ENCODE measurements at regions not wholly inside any gene's neighbourhood (a gene's known extent, or its start where the extent isn't known, plus 50 kb on each side); places are given as distances from the start of the nearest gene placed in this dataset.

DNA sequence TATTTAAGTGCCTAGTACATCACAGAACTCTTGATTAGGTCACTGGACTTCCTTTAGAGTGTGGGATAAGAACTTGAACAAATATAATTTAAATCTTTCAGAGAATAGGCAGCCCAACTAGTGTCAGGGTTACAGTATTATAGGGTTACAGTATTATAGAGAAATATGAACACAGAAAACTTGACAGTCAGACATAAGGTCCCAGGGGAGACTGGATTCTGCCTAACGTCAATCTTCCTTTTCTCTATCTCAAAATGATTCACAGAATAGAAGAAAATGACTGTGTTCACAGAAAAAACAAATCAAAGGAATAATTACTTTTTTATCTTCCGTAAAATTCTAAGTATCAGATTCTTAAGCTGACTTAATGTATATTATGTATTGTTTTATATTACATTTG is 623.8 kb downstream of the HTR1B start:
- Histone ChIP-seq H3K27me3 (ENCODE audit: insufficient read depth, poor library complexity, severe bottlenecking) (no peaks in the 10 kb centered on the region), H3K36me3 (ENCODE audit: low read depth) (no peaks in the 10 kb centered on the region), H3K4me1 (ENCODE audit: insufficient read depth, poor library complexity, severe bottlenecking) (no peaks in the 10 kb centered on the region), H3K9me3 (ENCODE audit: severe bottlenecking) (no peaks in the 10 kb centered on the region), H3K4me3 (ENCODE audit: severe bottlenecking) (no peak overlapping the region), H3K27ac (ENCODE audit: poor library complexity, severe bottlenecking) (no peak overlapping the region)
- ATAC-seq (ENCODE audit: low read depth) = no peak
- DNase-seq (ENCODE audit: low spot score) = no peak
- no peak for TF ChIP-seq CTCF (IDR thresholded peaks at IDR 0.05; ENCODE audit: poor library complexity, severe bottlenecking)

DNA sequence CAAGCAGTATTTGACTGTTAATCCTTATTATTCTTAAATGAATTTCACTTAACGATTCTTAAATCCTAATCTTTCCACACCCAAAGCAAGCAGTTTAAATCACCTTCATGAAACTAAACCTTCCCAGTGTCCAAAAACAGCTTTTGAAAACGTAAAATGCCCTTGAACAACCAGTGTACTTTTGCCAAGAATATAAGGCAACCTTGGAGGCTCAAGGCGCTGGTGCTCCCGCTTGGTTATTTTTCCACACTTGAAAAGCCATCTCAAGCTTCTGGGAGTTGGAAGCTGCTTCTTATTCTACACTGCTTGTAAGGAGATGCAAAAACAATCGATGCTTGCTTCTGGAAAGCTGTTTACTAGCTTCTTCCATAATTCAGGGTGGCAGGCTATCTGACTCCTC is 625.7 kb downstream of the HTR1B start:
- no peak overlapping the region for H3K27ac ChIP-seq (ENCODE audit: poor library complexity, severe bottlenecking)
- H3K4me3 ChIP-seq (ENCODE audit: severe bottlenecking) = no peak overlapping the region
- no peaks in the 10 kb centered on the region for H3K27me3 ChIP-seq (ENCODE audit: insufficient read depth, poor library complexity, severe bottlenecking)
- no peaks in the 10 kb centered on the region for H3K36me3 ChIP-seq (ENCODE audit: low read depth)
- no peaks in the 10 kb centered on the region for H3K4me1 ChIP-seq (ENCODE audit: insufficient read depth, poor library complexity, severe bottlenecking)
- TF ChIP-seq CTCF (IDR thresholded peaks at IDR 0.05; ENCODE audit: poor library complexity, severe bottlenecking) = no peak
- no peaks in the 10 kb centered on the region for H3K9me3 ChIP-seq (ENCODE audit: severe bottlenecking)
- DNase-seq (ENCODE audit: low spot score) (no peak), ATAC-seq (ENCODE audit: low read depth) (no peak)

GRCh38 chr6:76835695-76836094 is 627.6 kb downstream of the HTR1B start:
- DNase-seq (ENCODE audit: low spot score) (no peak), ATAC-seq (ENCODE audit: low read depth) (no peak)
- H3K9me3 ChIP-seq (ENCODE audit: severe bottlenecking) = no peaks in the 10 kb centered on the region
- H3K27ac ChIP-seq (ENCODE audit: poor library complexity, severe bottlenecking) = no peak overlapping the region
- H3K4me1 ChIP-seq (ENCODE audit: insufficient read depth, poor library complexity, severe bottlenecking) = no peaks in the 10 kb centered on the region
- no peaks in the 10 kb centered on the region for H3K36me3 ChIP-seq (ENCODE audit: low read depth)
- TF ChIP-seq CTCF (IDR thresholded peaks at IDR 0.05; ENCODE audit: poor library complexity, severe bottlenecking) = no peak
- H3K4me3 ChIP-seq (ENCODE audit: severe bottlenecking) = no peak overlapping the region
- H3K27me3 ChIP-seq (ENCODE audit: insufficient read depth, poor library complexity, severe bottlenecking) = no peaks in the 10 kb centered on the region

DNA sequence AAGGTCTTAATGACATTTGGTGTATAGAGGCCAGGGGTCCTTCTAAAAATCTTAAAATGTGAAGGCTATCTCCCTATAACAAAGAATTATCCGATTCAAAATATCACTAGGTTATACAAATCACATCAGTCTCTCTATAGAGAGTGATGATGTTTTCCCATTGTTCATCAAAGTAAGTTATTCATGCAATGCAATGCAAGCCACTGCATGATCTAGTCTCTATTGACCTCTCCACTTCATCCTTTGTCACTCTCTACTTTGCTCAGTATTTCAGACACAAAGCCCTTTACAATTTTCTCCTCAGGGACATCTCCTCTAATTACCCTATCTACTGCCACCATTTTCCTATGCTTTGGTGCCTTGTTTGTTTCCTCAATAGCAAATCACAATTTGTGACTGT is 628.0 kb downstream of the HTR1B start:
- DNase-seq (ENCODE audit: low spot score) = no peak

DNA sequence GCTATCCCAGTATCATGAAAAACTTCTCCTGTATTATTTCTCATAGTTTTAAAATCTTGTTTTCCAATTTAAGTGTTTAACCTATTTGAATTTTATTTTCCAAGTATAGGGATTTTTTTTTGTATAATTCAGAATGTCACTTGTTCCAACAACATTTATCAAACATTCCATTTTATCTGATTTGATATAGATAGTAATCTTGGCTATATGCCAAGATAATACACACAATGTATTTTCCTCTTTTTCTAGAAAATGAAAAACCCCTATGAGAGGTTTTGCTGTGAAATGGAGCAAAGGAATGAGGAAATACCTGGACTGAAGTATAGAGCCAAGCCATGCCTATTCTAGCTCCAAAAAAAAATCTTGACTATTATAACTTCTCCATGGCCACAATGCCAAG is 628.9 kb downstream of the HTR1B start:
- Histone ChIP-seq H3K9me3 (ENCODE audit: severe bottlenecking) (no peaks in the 10 kb centered on the region), H3K4me3 (ENCODE audit: severe bottlenecking) (no peak overlapping the region), H3K36me3 (ENCODE audit: low read depth) (no peaks in the 10 kb centered on the region), H3K4me1 (ENCODE audit: insufficient read depth, poor library complexity, severe bottlenecking) (no peaks in the 10 kb centered on the region), H3K27ac (ENCODE audit: poor library complexity, severe bottlenecking) (no peak overlapping the region), H3K27me3 (ENCODE audit: insufficient read depth, poor library complexity, severe bottlenecking) (no peaks in the 10 kb centered on the region)
- TF ChIP-seq CTCF (IDR thresholded peaks at IDR 0.05; ENCODE audit: poor library complexity, severe bottlenecking) = no peak
- DNase-seq (ENCODE audit: low spot score) = no peak
- no peak for ATAC-seq (ENCODE audit: low read depth)

More for the DNA sequence above, 628.0 kb downstream of the HTR1B start:
- no peak overlapping the region for H3K27ac ChIP-seq (ENCODE audit: poor library complexity, severe bottlenecking)
- ATAC-seq (ENCODE audit: low read depth) = no peak
- H3K27me3 ChIP-seq (ENCODE audit: insufficient read depth, poor library complexity, severe bottlenecking) = no peaks in the 10 kb centered on the region
- no peaks in the 10 kb centered on the region for H3K4me1 ChIP-seq (ENCODE audit: insufficient read depth, poor library complexity, severe bottlenecking)
- no peaks in the 10 kb centered on the region for H3K9me3 ChIP-seq (ENCODE audit: severe bottlenecking)
- no peaks in the 10 kb centered on the region for H3K36me3 ChIP-seq (ENCODE audit: low read depth)
- no peak overlapping the region for H3K4me3 ChIP-seq (ENCODE audit: severe bottlenecking)
- TF ChIP-seq CTCF (IDR thresholded peaks at IDR 0.05; ENCODE audit: poor library complexity, severe bottlenecking) = no peak

All from RWPE2 (cell line).